RKO (cell line): ENCODE measurements at regions not wholly inside any gene's neighbourhood (a gene's known extent, or its start where the extent isn't known, plus 50 kb on each side); places are given as distances from the start of the nearest gene placed in this dataset.
"Not testable (repeated sequence)": the region's sequence is repeated elsewhere in the genome, so short reads cannot be mapped to it uniquely, and the experiment has no call there.

Experiments
- DNase-seq: peaks from one replicate; pipeline ENCODE4 v3.0.0-alpha.2; 2016; ENCODE audit warnings: low spot score

GRCh38 chr22:34743110-34743751 lies 322.7 kb upstream of the ISX start:
- DNase-seq = no peak

DNA sequence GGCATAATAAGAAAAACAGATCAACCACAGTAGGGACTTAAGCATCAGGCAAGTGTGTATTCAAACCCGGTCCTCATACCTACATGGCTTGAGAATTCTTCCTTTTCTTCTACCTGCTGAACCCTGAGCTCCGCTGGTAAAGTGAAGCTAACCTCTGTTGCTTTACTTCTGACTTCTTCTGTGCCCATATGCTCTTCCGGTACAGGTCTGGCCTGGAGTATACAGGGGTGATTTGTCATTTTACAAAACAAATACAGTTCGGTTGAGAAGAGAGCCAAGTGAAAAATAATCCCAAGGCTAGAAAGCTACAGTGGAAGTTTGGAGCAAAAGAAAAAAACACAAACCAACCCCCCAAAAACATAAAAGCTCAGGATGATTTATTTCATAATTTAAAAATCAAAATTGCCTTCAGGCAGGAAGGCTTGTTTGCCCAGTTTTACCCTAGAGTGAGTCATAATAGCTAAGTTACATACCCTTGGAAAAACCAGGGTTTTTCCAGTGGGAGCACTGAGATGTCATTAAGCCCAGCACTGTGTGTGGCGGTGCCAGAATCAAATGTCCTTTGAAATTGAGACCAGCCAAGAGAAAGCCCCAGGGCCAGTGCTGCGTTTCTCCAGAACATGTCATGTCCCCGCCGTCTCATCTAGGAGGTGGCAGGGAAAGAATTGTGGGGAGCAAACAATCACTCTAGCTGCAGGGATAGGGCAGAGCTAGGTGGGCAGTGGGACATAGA lies 305.5 kb upstream of the ISX start:
- DNase-seq = no peak

- no peak for DNase-seq
These were observed 304.8 kb upstream of the ISX start for GRCh38 chr22:34761111-34761510.

DNA sequence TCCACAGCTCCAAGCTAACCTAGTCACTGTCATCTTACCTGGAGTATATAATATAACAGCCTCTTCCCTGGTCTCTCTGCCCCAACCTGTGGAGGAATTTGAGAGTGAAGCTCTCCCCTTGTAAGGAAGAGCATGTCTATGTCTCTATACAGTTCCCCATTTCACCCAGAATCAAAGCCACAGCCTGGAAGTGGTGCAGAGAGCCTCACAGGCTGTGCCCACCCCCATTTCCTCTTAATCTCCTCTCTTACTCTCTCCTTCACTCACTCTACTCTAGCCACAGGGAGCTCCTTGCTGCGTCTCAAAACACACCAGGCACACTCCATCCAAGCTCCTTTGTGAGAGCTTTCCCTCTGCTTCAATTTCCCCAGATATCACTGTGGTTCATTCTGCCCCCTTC lies 302.5 kb upstream of the ISX start:
- DNase-seq = no peak

- DNase-seq = no peak
These were observed 300.8 kb upstream of the ISX start for GRCh38 chr22:34765115-34765514.

DNA sequence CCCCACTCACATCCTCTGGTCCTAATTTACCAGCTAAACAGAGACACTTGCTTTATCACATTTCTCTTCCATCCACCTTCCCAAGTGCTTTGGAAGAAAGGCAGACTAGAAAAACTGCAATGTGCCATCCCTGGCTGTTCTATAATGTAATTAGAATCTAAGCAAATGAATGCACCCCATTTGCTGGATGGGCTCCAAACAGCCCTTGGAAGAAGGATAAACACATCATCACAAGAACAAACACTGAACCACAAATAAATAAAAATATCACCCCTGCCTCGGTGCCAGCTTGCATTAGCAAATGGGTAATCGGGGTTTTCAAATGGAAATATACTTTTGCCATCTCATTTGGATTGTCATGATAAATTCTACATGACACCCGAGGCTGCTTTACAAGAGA lies 296.6 kb upstream of the ISX start:
- DNase-seq = no peak

- no peak for DNase-seq
These were observed 289.1 kb upstream of the ISX start for GRCh38 chr22:34776817-34777216.

- no peak for DNase-seq
These were observed 284.3 kb upstream of the ISX start for GRCh38 chr22:34781681-34782080.

- no peak for DNase-seq
These were observed 282.5 kb upstream of the ISX start for GRCh38 chr22:34783436-34783835.

GRCh38 chr22:34784056-34784455 lies 281.9 kb upstream of the ISX start:
- no peak for DNase-seq

- DNase-seq = no peak
These were observed 268.1 kb upstream of the ISX start for GRCh38 chr22:34797826-34798225.

GRCh38 chr22:34798605-34799004 lies 267.4 kb upstream of the ISX start:
- no peak for DNase-seq

GRCh38 chr22:34800260-34800980 lies 265.5 kb upstream of the ISX start:
- no peak for DNase-seq

- no peak for DNase-seq
These were observed 264.7 kb upstream of the ISX start for GRCh38 chr22:34801221-34801620.

DNA sequence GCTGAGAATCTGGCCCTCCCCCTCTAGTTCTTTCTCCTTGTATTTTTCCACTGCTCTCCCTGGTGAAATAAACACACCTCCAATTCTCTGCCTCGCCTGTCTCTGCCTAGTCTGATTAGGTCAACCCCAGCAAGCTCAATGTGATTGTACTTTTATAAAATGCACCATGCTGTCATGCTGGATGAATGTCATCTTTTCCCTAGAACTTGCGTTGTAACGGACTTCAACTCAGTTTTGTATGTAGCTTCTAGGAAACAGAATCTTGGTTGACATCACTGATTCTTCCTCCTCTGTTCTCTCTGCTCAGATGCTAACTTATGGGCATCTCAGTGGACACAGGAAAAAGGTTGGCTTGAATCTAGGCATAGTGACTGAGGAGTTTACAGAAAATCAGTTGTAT lies 261.9 kb upstream of the ISX start:
- DNase-seq = no peak

DNA sequence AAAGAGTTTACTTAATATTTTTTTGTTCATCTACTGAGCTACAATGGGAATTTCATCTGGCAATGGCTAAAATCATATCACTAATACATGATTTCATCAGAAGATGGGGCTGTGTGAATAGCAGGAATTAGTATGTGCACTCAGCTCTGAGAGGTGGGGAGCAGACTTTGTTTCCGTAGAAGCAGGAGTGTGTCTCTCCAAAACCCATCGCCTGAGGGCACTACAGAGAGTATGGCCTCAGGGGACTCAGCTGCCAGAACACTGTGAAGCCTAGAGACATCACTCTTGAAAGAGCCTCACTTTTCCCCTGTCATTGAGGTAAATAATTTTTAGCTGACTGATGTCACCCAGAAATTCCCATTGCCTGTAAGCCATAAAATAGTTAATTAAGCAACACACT lies 261.4 kb upstream of the ISX start:
- peak; percentile 14 for DNase-seq

GRCh38 chr22:34805771-34806170 lies 260.2 kb upstream of the ISX start:
- no peak for DNase-seq

DNA sequence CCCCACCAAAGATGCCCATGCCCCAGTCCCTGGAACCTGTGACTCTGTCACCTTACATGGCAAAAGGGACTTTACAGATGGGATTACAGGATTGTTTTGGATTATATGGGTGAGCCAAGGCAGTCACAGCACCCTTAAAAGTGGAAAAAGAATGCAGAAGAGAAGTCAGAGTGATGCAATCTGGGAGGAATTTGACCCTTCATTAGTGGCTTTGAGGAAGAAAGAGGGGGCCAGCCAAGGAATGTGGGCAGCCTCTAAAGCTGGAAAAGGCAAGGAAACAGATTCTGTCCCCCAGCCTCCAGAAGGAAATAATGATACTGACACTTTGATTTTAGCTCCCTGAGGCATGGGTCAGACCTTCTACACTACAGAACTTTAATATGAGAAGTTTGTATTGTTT lies 257.3 kb upstream of the ISX start:
- no peak for DNase-seq

DNA sequence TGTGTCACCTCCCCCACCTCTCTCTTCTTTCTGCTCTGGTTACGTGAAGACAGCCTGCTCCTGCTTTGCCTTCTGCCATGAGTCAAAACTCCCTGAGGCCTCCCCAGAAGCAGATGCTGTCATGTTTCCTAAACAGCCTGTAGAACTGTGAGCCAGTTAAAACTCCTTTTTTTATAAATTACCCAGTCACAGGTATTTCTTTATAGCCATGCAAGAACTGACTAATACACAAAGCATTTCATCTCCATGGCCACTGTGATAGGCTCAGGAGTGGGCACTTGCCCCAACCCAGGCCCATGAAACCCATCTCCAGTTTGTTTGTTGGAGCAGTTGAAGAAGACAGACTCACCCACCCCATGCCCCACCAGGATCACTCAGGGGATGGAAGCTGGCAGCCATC lies 253.3 kb upstream of the ISX start:
- no peak for DNase-seq

DNA sequence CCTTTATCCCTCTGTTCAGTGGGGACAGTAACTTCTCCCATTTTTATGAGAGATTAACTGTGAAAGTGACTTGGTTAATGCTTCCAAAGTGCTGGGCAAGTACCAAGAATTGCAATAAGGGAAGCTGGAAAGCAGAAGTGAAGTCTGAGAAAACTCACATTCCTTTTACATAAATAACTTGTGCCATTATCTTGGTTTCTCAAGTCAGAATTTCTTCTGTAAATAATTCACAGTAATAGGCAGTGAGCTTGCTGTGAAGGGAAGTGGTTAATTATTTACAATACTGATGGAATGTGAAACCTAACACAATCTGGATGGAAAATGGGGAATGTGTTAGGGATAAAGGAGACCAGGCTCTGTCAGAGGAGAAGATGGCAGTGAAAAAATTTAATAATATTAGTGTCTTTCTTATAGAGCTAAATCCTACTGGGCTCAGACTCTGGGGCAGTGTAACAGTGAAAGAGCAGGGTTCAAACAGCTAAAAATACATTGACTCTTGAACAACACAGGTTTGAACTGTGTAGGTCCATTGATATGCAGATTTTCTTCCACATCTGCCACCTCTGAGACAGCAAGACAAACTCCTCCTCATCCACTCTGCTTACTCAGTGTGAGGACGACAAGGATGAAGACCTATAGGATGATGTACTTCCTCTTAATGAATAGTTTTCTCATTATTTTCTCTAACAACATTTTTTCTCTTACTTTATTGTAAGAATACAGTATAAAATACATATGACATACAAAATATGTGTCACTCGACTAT lies 251.5 kb upstream of the ISX start:
- no peak for DNase-seq

DNA sequence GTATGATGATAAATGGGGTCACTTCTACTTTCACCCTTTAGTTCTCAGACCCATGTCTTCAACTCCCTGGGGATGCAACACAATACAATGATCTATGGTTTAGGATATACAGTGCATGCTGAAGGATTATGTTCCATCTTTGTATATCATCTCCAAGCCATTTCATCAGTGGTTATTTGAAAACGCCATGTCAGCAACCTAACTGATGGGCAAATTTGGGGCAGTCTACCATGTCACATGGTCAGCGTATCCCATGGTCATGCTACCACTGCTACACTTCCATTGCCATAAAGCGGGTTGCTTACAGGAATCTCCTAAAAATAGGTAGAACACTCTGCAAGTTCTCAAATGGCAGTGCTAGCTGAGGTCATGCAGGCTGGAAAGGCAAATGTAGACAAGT lies 236.5 kb upstream of the ISX start:
- DNase-seq = no peak

- no peak for DNase-seq
These were observed 231.9 kb upstream of the ISX start for GRCh38 chr22:34834059-34834458.

DNA sequence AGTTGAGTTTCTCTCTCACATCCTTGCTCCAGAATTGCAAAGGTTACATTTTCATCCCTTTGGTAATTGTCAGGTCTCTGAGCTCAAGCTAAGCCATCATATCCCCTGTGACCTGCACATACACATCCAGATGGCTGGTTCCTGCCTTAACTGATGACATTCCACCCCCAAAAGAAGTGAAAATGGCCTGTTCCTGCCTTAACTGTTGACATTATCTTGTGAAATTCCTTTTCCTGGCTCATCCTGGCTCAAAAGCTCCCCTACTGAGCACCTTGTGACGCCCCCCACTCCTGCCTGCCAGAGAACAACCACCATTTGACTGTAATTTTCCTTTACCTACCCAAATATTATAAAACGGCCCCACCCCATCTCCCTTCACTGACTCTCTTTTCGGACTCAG lies 231.4 kb upstream of the ISX start:
- DNase-seq = not testable (repeated sequence)
